Karpas-422 (cell line): ENCODE measurements at regions not wholly inside any gene's neighbourhood (a gene's known extent, or its start where the extent isn't known, plus 50 kb on each side); places are given as distances from the start of the nearest gene placed in this dataset.

Source experiments
- DNase-seq: peaks from one replicate; pipeline ENCODE4 v3.0.0-alpha.2; 2015
- H2AFZ ChIP-seq: fragments of 200-600 bp; sonication (generic); 2 replicates; pipeline ENCODE4 v1.6.1; 2014; ENCODE audit warnings: antibody characterized with exemption, low read length, mixed read lengths
- H3K27ac ChIP-seq: fragments of 200-600 bp; sonication (generic); 2 replicates; pipeline ENCODE4 v1.5.1; 2014; ENCODE audit warnings: mild to moderate bottlenecking, low read length, moderate library complexity
- H3K27me3 ChIP-seq: fragments of 200-600 bp; sonication (generic); 2 replicates; pipeline ENCODE4 v1.6.1; 2014; ENCODE audit warnings: low read length, mixed read lengths
- H3K36me3 ChIP-seq: fragments of 200-600 bp; sonication (generic); 2 replicates; pipeline ENCODE4 v1.6.1; 2014; ENCODE audit warnings: low read length, mixed read lengths; ENCODE audit not compliant: insufficient read depth
- H3K4me1 ChIP-seq: fragments of 200-600 bp; sonication (generic); 2 replicates; pipeline ENCODE4 v1.6.1; 2014; ENCODE audit warnings: mild to moderate bottlenecking, low read length, mixed read lengths
- H3K4me2 ChIP-seq: fragments of 200-600 bp; sonication (generic); 2 replicates; pipeline ENCODE4 v1.6.1; 2014; ENCODE audit warnings: low read length, low read depth, mild to moderate bottlenecking; ENCODE audit not compliant: poor library complexity, severe bottlenecking
- H3K4me3 ChIP-seq: fragments of 200-600 bp; sonication (generic); 2 replicates; pipeline ENCODE4 v1.5.1; 2014; ENCODE audit warnings: mild to moderate bottlenecking, antibody characterized with exemption, low read length, mixed read lengths
- H3K79me2 ChIP-seq: fragments of 200-600 bp; sonication (generic); 2 replicates; pipeline ENCODE4 v1.6.1; 2014; ENCODE audit warnings: mild to moderate bottlenecking, low read length, mixed read lengths
- H3K9ac ChIP-seq: fragments of 200-600 bp; sonication (generic); 2 replicates; pipeline ENCODE4 v1.6.0; 2014; ENCODE audit warnings: low read length
- H3K9me2 ChIP-seq: fragments of 200-600 bp; sonication (generic), shearing (Covaris generic); replicated peaks from 2 replicates; pipeline ENCODE4 v1.6.0; 2014; ENCODE audit warnings: mild to moderate bottlenecking, low read length, moderate library complexity; ENCODE audit not compliant: insufficient read depth
- H3K9me3 ChIP-seq: fragments of 300-700, 200-600 bp; sonication (generic); 2 replicates; pipeline ENCODE4 v1.6.1; 2014; ENCODE audit warnings: low read length, mixed read lengths
- H4K20me1 ChIP-seq: fragments of 200-600 bp; sonication (generic); 2 replicates; pipeline ENCODE4 v1.6.1; 2014; ENCODE audit warnings: mild to moderate bottlenecking, antibody characterized with exemption, low read length, low read depth; ENCODE audit not compliant: insufficient read depth

GRCh38 chr10:78327778-78328591 is 294.3 kb downstream of the RPS24 start:
- Histone ChIP-seq H4K20me1 (no peaks in the 10 kb centered on the region), H3K36me3 (no peaks in the 10 kb centered on the region), H3K27ac (no peak overlapping the region), H3K4me3 (no peak overlapping the region), H3K9me2 (no peaks in the 10 kb centered on the region), H3K79me2 (no peaks in the 10 kb centered on the region), H2AFZ (no peak overlapping the region), H3K27me3 (peaks cover 9% of the 10 kb centered on the region; the same call in 1 of the 2 replicates), H3K9ac (no peak overlapping the region), H3K4me1 (no peaks in the 10 kb centered on the region), H3K9me3 (peaks cover 6% of the 10 kb centered on the region; the same call in 1 of the 2 replicates), H3K4me2 (no peak overlapping the region)
- no peak for DNase-seq

GRCh38 chr10:78328592-78329404 is 295.1 kb downstream of the RPS24 start:
- no peaks in the 10 kb centered on the region for H4K20me1 ChIP-seq
- no peaks in the 10 kb centered on the region for H3K79me2 ChIP-seq
- H3K9ac ChIP-seq, result no peak overlapping the region
- peaks cover 9% of the 10 kb centered on the region; the same call in 1 of the 2 replicates for H3K27me3 ChIP-seq
- H3K9me3 ChIP-seq, result peaks cover 6% of the 10 kb centered on the region; the same call in 1 of the 2 replicates
- H3K9me2 ChIP-seq, result no peaks in the 10 kb centered on the region
- H3K4me1 ChIP-seq, result no peaks in the 10 kb centered on the region
- no peaks in the 10 kb centered on the region for H3K36me3 ChIP-seq
- no peak overlapping the region for H3K4me3 ChIP-seq
- H2AFZ ChIP-seq, result no peak overlapping the region
- DNase-seq, result no peak
- H3K27ac ChIP-seq, result no peak overlapping the region
- no peak overlapping the region for H3K4me2 ChIP-seq

GRCh38 chr10:78330884-78331283 is 297.2 kb downstream of the RPS24 start:
- Histone ChIP-seq H3K4me1 (no peaks in the 10 kb centered on the region), H3K9ac (no peak overlapping the region), H3K9me2 (no peaks in the 10 kb centered on the region), H2AFZ (no peak overlapping the region), H3K27me3 (peaks cover 9% of the 10 kb centered on the region; the same call in 1 of the 2 replicates), H3K4me3 (no peak overlapping the region), H3K79me2 (no peaks in the 10 kb centered on the region), H4K20me1 (no peaks in the 10 kb centered on the region), H3K27ac (no peak overlapping the region), H3K4me2 (no peak overlapping the region), H3K9me3 (peaks cover 6% of the 10 kb centered on the region; the same call in 1 of the 2 replicates), H3K36me3 (no peaks in the 10 kb centered on the region)
- DNase-seq, result no peak

GRCh38 chr10:78331391-78331922 is 297.8 kb downstream of the RPS24 start:
- Histone ChIP-seq H3K4me1 (no peaks in the 10 kb centered on the region), H3K27ac (no peak overlapping the region), H3K4me2 (no peak overlapping the region), H3K36me3 (no peaks in the 10 kb centered on the region), H3K9ac (no peak overlapping the region), H3K27me3 (peaks cover 7% of the 10 kb centered on the region; the same call in 1 of the 2 replicates), H3K9me2 (no peaks in the 10 kb centered on the region), H3K4me3 (no peak overlapping the region), H3K9me3 (peaks cover 4% of the 10 kb centered on the region; the same call in 1 of the 2 replicates), H4K20me1 (no peaks in the 10 kb centered on the region), H3K79me2 (no peaks in the 10 kb centered on the region), H2AFZ (no peak overlapping the region)
- no peak for DNase-seq

GRCh38 chr10:78332012-78332411 is 298.3 kb downstream of the RPS24 start:
- no peaks in the 10 kb centered on the region for H3K4me1 ChIP-seq
- H4K20me1 ChIP-seq, result no peaks in the 10 kb centered on the region
- no peaks in the 10 kb centered on the region for H3K36me3 ChIP-seq
- peaks cover 3% of the 10 kb centered on the region; the same call in 1 of the 2 replicates for H3K27me3 ChIP-seq
- no peak overlapping the region for H3K9ac ChIP-seq
- no peak overlapping the region for H2AFZ ChIP-seq
- DNase-seq, result no peak
- H3K9me3 ChIP-seq, result no peaks in the 10 kb centered on the region
- no peak overlapping the region for H3K4me3 ChIP-seq
- no peaks in the 10 kb centered on the region for H3K9me2 ChIP-seq
- H3K79me2 ChIP-seq, result no peaks in the 10 kb centered on the region
- H3K27ac ChIP-seq, result no peak overlapping the region
- no peak overlapping the region for H3K4me2 ChIP-seq

GRCh38 chr10:78332657-78333056 is 299.0 kb downstream of the RPS24 start:
- Histone ChIP-seq H3K4me3 (no peak overlapping the region), H3K4me2 (no peak overlapping the region), H2AFZ (no peak overlapping the region), H3K27me3 (no peaks in the 10 kb centered on the region), H3K9me3 (no peaks in the 10 kb centered on the region), H3K9me2 (no peaks in the 10 kb centered on the region), H3K9ac (no peak overlapping the region), H3K4me1 (no peaks in the 10 kb centered on the region), H3K27ac (no peak overlapping the region), H3K79me2 (no peaks in the 10 kb centered on the region), H4K20me1 (no peaks in the 10 kb centered on the region), H3K36me3 (no peaks in the 10 kb centered on the region)
- no peak for DNase-seq

- no peak for DNase-seq
- Histone ChIP-seq H3K27ac (no peak overlapping the region), H2AFZ (no peak overlapping the region), H4K20me1 (no peaks in the 10 kb centered on the region), H3K9me3 (no peaks in the 10 kb centered on the region), H3K4me1 (no peaks in the 10 kb centered on the region), H3K27me3 (no peaks in the 10 kb centered on the region), H3K36me3 (no peaks in the 10 kb centered on the region), H3K79me2 (no peaks in the 10 kb centered on the region), H3K9ac (no peak overlapping the region), H3K4me2 (no peak overlapping the region), H3K9me2 (no peaks in the 10 kb centered on the region), H3K4me3 (no peak overlapping the region)
Measured at GRCh38 chr10:78333362-78334143, 299.9 kb downstream of the RPS24 start.
